Endothelial cell of hepatic sinusoid (primary cell): ENCODE measurements at regions not wholly inside any gene's neighbourhood (a gene's known extent, or its start where the extent isn't known, plus 50 kb on each side); places are given as distances from the start of the nearest gene placed in this dataset.

Experiments used
- in situ Hi-C: cut with HindIII; loops from 2 replicates; pipeline ENCODE4 v1.10.0; 2017; ENCODE audit warnings: low sequenced_read_pairs

- in situ Hi-C loops = no loop called here
Measured at GRCh38 chr6:1482381-1483166, 93.2 kb downstream of the FOXF2 start.

- in situ Hi-C loops = no loop called here
Measured at GRCh38 chr6:1485678-1486077, 96.3 kb downstream of the FOXF2 start.

- in situ Hi-C loops = no loop called here
Measured at GRCh38 chr6:1486387-1486786, 97.0 kb downstream of the FOXF2 start.

GRCh38 chr6:1487239-1487638 lies 97.9 kb downstream of the FOXF2 start:
- in situ Hi-C loops = no loop called here

- in situ Hi-C loops = no loop called here
Measured at GRCh38 chr6:1491025-1491424, 101.6 kb downstream of the FOXF2 start.

GRCh38 chr6:1491591-1492319 lies 102.4 kb downstream of the FOXF2 start:
- in situ Hi-C loops = no loop called here

- in situ Hi-C loops = no loop called here
Measured at GRCh38 chr6:1494671-1495070, 105.3 kb downstream of the FOXF2 start.

- in situ Hi-C loops = no loop called here
Measured at GRCh38 chr6:1495344-1495743, 106.0 kb downstream of the FOXF2 start.

GRCh38 chr6:1496092-1496491 lies 106.7 kb downstream of the FOXF2 start:
- in situ Hi-C loops = no loop called here

GRCh38 chr6:1496836-1497760 lies 107.7 kb downstream of the FOXF2 start:
- in situ Hi-C loops = no loop called here

GRCh38 chr6:1497761-1498105 lies 108.4 kb downstream of the FOXF2 start:
- in situ Hi-C loops = no loop called here

GRCh38 chr6:1498491-1499113 lies 109.2 kb downstream of the FOXF2 start:
- in situ Hi-C loops = no loop called here

- in situ Hi-C loops = no loop called here
Measured at GRCh38 chr6:1499777-1500176, 109.9 kb upstream of the FOXC1 start.

GRCh38 chr6:1500913-1501312 lies 108.8 kb upstream of the FOXC1 start:
- in situ Hi-C loops = no loop called here

GRCh38 chr6:1502041-1502440 lies 107.7 kb upstream of the FOXC1 start:
- in situ Hi-C loops = no loop called here

GRCh38 chr6:1503811-1504210 lies 105.9 kb upstream of the FOXC1 start:
- in situ Hi-C loops = no loop called here

- in situ Hi-C loops = no loop called here
Measured at GRCh38 chr6:1504465-1504864, 105.2 kb upstream of the FOXC1 start.

- in situ Hi-C loops = no loop called here
Measured at GRCh38 chr6:1507251-1507650, 102.5 kb upstream of the FOXC1 start.

GRCh38 chr6:1509241-1509640 lies 100.5 kb upstream of the FOXC1 start:
- in situ Hi-C loops = no loop called here

GRCh38 chr6:1510239-1510638 lies 99.5 kb upstream of the FOXC1 start:
- in situ Hi-C loops = loop anchor here (5.0 kb wide), 1 partner anchor 43 kb away; no protein-coding TSS in a partner anchor
